Suprapubic skin (tissue), 4 donors: ENCODE measurements at regions not wholly inside any gene's neighbourhood (a gene's known extent, or its start where the extent isn't known, plus 50 kb on each side); places are given as distances from the start of the nearest gene placed in this dataset.

Experiments used
- EP300 ChIP-seq: sonication (generic); formaldehyde crosslinking; IDR thresholded peaks from one replicate; pipeline ENCODE4 v1.6.1; 2017; ENCODE audit warnings: antibody characterized with exemption
- POLR2A ChIP-seq, 2 donors: fragments of 450-650 bp; IDR thresholded peaks; one replicate each; pipeline ENCODE4 v1.6.1; 2017; ENCODE audit warnings: antibody characterized with exemption in 2 of 2, mild to moderate bottlenecking in 2 of 2, moderate library complexity in 2 of 2
- POLR2AphosphoS5 ChIP-seq, 3 donors: sonication (generic); formaldehyde crosslinking; IDR thresholded peaks; one replicate each; pipeline ENCODE4 v1.6.1; 2017; ENCODE audit warnings: antibody characterized with exemption in 3 of 3
- TF ChIP-seq, protein P1 (sequence below), 2 donors: fragments of 200-600 bp in 1 of 2; fragments of 450-650 bp in 1 of 2; sonication (generic) in 1 of 2; IDR thresholded peaks; one replicate each; pipeline ENCODE4 v1.5.1; 2016 to 2019; ENCODE audit warnings: antibody characterized with exemption in 2 of 2, mild to moderate bottlenecking in 1 of 2, moderate library complexity in 1 of 2

GRCh38 chr13:109667056-109667455 lies 119.3 kb downstream of the IRS2 start:
- TF ChIP-seq EP300: no peak
- no peak for TF ChIP-seq POLR2A (IDR thresholded peaks at IDR 0.05)
- TF ChIP-seq, protein P1, sequence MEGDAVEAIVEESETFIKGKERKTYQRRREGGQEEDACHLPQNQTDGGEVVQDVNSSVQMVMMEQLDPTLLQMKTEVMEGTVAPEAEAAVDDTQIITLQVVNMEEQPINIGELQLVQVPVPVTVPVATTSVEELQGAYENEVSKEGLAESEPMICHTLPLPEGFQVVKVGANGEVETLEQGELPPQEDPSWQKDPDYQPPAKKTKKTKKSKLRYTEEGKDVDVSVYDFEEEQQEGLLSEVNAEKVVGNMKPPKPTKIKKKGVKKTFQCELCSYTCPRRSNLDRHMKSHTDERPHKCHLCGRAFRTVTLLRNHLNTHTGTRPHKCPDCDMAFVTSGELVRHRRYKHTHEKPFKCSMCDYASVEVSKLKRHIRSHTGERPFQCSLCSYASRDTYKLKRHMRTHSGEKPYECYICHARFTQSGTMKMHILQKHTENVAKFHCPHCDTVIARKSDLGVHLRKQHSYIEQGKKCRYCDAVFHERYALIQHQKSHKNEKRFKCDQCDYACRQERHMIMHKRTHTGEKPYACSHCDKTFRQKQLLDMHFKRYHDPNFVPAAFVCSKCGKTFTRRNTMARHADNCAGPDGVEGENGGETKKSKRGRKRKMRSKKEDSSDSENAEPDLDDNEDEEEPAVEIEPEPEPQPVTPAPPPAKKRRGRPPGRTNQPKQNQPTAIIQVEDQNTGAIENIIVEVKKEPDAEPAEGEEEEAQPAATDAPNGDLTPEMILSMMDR (IDR thresholded peaks at IDR 0.05): no peak
- TF ChIP-seq POLR2AphosphoS5 (IDR thresholded peaks at IDR 0.05): no peak
